ENCODE measurements at regions not wholly inside any gene's neighbourhood (a gene's known extent, or its start where the extent isn't known, plus 50 kb on each side); places are given as distances from the start of the nearest gene placed in this dataset.

DNA sequence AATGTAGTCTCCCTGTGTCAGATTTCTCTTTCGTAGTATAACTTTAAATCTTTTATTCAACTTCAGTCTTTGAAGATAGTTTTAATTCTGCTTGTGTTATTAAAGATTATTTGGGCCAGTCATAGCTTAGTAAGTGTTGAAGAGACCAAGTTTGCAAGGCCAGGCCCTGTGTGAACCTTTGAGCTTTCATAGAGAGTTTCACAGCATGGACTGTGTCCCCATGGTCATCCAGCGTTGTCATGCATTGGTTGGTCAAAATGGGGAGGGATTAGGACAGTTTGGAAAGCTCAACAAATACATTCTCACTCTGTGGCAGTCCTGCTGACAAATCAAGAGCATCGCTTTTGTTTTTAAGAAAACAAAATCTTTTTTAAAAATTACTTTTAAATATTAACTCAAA lies 74.6 kb upstream of the FAM83B start:
- H3K27ac Mint-ChIP-seq = no peak overlapping the region
- H3K9me3 Mint-ChIP-seq = no peaks in the 10 kb centered on the region
- no peak overlapping the region for H3K4me3 Mint-ChIP-seq
- DNase-seq = no peak
- H3K36me3 Mint-ChIP-seq (ENCODE audit: low read depth) = no peaks in the 10 kb centered on the region
- no peaks in the 10 kb centered on the region for H3K27me3 Mint-ChIP-seq (ENCODE audit: low read depth, poor library complexity)
- no peaks in the 10 kb centered on the region for H3K4me1 Mint-ChIP-seq
- TF ChIP-seq, protein P1, sequence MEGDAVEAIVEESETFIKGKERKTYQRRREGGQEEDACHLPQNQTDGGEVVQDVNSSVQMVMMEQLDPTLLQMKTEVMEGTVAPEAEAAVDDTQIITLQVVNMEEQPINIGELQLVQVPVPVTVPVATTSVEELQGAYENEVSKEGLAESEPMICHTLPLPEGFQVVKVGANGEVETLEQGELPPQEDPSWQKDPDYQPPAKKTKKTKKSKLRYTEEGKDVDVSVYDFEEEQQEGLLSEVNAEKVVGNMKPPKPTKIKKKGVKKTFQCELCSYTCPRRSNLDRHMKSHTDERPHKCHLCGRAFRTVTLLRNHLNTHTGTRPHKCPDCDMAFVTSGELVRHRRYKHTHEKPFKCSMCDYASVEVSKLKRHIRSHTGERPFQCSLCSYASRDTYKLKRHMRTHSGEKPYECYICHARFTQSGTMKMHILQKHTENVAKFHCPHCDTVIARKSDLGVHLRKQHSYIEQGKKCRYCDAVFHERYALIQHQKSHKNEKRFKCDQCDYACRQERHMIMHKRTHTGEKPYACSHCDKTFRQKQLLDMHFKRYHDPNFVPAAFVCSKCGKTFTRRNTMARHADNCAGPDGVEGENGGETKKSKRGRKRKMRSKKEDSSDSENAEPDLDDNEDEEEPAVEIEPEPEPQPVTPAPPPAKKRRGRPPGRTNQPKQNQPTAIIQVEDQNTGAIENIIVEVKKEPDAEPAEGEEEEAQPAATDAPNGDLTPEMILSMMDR (IDR thresholded peaks at IDR 0.05) = no peak

DNA sequence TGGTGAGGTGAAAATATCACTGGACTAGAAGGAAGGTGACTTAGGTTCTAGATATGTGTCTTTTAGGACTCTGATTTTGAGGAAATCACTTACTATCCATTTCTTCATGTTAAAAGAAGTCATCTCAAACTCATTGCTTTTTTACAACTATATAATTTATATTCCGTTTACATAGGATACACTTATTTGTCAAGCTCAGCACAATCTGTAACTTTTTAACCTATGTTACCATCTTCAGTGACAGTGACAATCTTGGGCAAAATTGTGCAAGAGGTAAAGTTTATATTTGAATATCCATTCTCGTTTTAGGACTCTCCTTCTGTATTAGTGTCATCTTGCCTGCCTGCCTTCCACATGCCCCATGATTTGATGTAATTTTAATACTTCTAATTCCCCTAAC lies 74.0 kb upstream of the FAM83B start:
- Mint-ChIP-seq H3K4me1 (no peaks in the 10 kb centered on the region), H3K36me3 (ENCODE audit: low read depth) (no peaks in the 10 kb centered on the region), H3K4me3 (no peak overlapping the region), H3K27me3 (ENCODE audit: low read depth, poor library complexity) (no peaks in the 10 kb centered on the region), H3K27ac (no peak overlapping the region), H3K9me3 (no peaks in the 10 kb centered on the region)
- TF ChIP-seq, protein P1 (IDR thresholded peaks at IDR 0.05) = no peak
- DNase-seq = no peak

DNA sequence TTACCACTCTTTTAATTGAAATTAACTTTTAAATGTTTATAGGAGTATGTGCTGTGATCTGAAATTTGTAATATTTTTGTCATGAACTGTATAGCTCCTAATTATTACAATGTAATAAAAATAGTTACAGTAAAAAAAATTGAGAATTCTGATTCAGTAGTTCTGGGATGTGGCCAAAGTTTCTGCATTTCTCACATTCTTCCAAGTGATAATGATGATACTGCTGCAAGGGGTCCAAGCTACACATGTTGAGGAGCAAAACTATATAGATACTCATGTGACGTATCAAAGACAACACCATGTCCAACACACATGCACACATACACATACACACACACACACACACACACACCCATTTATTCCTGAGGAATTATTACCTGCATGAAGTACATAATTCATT lies 71.0 kb upstream of the FAM83B start:
- Mint-ChIP-seq H3K9me3 (no peaks in the 10 kb centered on the region), H3K4me3 (no peak overlapping the region), H3K27me3 (ENCODE audit: low read depth, poor library complexity) (no peaks in the 10 kb centered on the region), H3K36me3 (ENCODE audit: low read depth) (no peaks in the 10 kb centered on the region), H3K4me1 (no peaks in the 10 kb centered on the region), H3K27ac (no peak overlapping the region)
- TF ChIP-seq, protein P1 (IDR thresholded peaks at IDR 0.05) = no peak
- no peak for DNase-seq

DNA sequence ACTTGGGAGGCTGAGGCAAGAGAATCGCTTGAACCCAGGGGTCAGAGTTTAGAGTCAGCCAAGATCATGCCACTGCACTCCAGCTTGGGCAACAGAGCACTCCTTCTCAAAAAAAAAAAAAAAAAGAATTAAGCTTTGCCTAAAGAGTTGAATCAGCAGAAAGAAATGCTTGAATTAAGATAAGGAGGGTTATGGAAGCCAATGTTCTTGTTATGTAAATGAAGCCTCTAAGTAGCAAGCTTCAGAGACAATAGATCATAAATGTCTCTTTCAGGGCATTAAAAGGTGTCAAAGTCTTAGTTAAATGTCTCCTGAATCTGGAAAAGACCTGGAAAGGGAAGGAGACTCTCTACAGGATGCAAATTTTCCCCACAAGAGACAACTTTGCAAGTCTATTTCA lies 69.7 kb upstream of the FAM83B start:
- no peaks in the 10 kb centered on the region for H3K36me3 Mint-ChIP-seq (ENCODE audit: low read depth)
- no peaks in the 10 kb centered on the region for H3K27me3 Mint-ChIP-seq (ENCODE audit: low read depth, poor library complexity)
- no peak overlapping the region for H3K27ac Mint-ChIP-seq
- H3K4me1 Mint-ChIP-seq = no peaks in the 10 kb centered on the region
- TF ChIP-seq, protein P1 (IDR thresholded peaks at IDR 0.05) = no peak
- no peak overlapping the region for H3K4me3 Mint-ChIP-seq
- H3K9me3 Mint-ChIP-seq = no peaks in the 10 kb centered on the region
- no peak for DNase-seq

DNA sequence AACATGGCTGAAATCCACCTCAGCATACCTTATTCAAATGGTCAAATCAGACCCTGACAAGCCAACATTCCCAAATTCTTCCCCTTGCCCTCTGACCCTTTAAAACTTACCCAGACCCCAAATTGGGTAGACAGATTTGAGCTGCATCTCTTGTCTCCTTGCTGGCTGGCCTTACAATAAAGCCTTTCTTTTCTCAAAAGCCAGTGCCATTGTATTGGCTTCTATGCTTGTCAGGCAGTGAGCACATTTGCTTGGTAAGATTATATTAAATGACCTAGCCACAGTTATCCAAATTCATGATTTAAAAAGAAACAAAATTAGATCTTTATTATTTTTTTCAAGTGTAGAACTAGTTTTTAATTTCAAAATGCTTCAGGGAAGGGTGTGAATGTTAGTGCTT lies 67.8 kb upstream of the FAM83B start:
- Mint-ChIP-seq H3K36me3 (ENCODE audit: low read depth) (no peaks in the 10 kb centered on the region), H3K9me3 (no peaks in the 10 kb centered on the region), H3K4me1 (no peaks in the 10 kb centered on the region), H3K4me3 (no peak overlapping the region), H3K27me3 (ENCODE audit: low read depth, poor library complexity) (no peaks in the 10 kb centered on the region), H3K27ac (no peak overlapping the region)
- TF ChIP-seq, protein P1 (IDR thresholded peaks at IDR 0.05) = no peak
- DNase-seq = no peak

DNA sequence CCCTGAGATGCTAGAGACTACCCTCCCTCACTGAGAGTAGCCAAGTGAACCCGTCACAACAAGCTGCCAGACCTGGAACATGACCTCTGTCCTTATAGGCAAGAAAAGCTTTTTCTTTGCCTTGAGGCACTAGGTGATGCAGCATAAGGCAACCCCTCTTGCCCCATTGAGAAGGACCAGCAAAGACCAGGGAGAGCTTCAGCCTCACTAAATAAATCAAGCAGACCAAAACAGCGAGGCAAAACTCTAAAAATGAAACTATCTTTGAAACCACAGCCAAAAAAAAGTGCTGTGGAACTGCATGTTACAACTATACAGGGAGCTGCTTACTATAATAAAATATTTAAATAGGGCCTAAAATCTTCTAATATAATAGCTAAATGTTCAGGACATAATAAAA lies 62.6 kb upstream of the FAM83B start:
- no peaks in the 10 kb centered on the region for H3K27me3 Mint-ChIP-seq (ENCODE audit: low read depth, poor library complexity)
- TF ChIP-seq, protein P1 (IDR thresholded peaks at IDR 0.05) = no peak
- no peak overlapping the region for H3K27ac Mint-ChIP-seq
- no peaks in the 10 kb centered on the region for H3K4me1 Mint-ChIP-seq
- no peaks in the 10 kb centered on the region for H3K36me3 Mint-ChIP-seq (ENCODE audit: low read depth)
- H3K4me3 Mint-ChIP-seq = no peak overlapping the region
- no peak for DNase-seq
- H3K9me3 Mint-ChIP-seq = no peaks in the 10 kb centered on the region

Data from nephron progenitor cell (in vitro differentiated cells).